Midbrain (tissue), 1 donor: ENCODE measurements at regions not wholly inside any gene's neighbourhood (a gene's known extent, or its start where the extent isn't known, plus 50 kb on each side); places are given as distances from the start of the nearest gene placed in this dataset.

Experiments
- DNase-seq: peaks from one replicate; lab custom pipeline; 2025; lab: John Stamatoyannopoulos, UW

DNA sequence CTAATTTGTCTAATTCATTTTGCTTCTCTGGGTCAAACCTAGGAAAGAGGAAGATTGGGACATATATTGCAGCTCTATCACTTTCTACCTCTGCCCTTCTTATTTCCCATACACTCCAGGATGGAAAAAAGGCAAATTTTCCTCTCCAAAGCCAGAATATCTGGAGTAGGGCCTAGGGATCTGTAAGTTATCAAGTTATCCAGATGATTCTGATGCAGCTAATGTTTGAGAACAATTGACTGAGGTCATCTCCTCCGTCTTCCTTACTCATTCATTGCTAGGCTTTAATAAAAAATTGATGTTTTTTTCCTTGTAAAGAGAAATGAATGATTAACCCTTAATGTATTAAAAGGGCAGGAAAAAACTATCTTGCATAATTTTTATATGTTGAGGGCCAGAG lies 211.9 kb upstream of the GLI3 start:
- no peak for DNase-seq

DNA sequence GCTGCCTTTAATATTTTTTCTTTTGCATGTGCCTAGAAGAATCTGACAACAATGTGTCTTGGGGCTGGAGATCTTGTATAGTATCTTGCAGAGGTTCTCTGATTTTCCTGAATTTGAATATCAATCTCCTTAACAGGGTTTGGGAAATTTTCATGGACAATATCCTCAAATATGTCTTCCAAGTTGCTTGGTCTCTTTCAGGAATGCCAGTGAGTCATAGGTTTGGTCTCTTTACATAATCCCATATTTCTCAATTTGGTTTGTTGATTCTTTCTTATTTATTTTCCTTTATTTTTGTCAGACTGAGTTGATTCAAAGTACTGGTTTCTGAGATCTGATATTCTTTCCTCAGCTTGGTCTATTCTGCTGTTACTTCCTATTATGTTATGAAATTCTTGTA lies 208.7 kb upstream of the GLI3 start:
- DNase-seq = no peak

GRCh38 chr7:42440951-42441350 lies 203.9 kb upstream of the GLI3 start:
- no peak for DNase-seq

GRCh38 chr7:42432644-42433043 lies 195.6 kb upstream of the GLI3 start:
- no peak for DNase-seq

- DNase-seq = no peak
Measured at GRCh38 chr7:42431873-42432272, 194.9 kb upstream of the GLI3 start.

DNA sequence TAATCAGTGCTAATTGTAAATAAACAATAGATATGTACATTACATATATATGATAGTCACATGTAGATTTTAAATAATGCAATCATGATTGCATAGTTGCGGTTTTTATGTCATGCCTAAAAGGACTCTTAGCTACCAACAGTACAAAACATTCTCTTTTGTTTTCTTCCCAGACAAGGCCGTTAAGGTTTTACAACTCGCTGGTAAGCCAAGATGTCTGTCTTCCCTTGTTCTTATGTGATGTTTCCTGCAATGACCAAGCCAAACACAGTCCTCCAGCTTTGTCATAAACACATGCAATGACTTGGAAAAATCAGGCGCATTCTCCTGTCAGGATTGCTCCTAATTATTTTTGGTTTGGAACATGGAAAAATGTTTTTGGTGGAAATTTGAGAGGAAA lies 192.3 kb upstream of the GLI3 start:
- DNase-seq = no peak

GRCh38 chr7:42426163-42426562 lies 189.2 kb upstream of the GLI3 start:
- no peak for DNase-seq

DNA sequence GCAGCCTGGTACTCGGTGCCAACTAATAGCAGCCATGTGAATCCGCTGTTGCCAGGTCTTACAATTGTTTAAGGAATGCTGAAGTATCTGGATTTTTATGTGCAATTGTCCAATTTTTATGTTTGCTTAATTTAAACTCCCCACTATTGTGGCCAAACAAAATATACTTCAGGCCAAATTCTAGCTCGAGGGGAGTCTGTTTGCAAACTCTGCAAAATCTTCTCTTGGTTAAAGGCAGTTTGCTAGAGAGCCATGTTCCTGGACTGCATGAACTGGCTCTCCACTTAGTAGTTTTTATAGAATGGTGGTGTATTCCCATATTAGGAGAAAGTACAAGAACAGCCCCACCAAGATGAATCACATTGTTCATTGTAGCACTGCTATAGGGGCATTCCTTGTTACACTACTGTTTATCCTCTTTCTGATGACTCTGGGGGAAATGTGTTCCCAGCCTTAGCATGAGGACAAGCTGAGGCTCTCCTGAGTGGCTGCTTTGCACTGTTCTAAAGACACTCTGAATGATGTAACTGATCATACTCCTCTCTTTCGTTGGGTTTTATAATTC lies 178.0 kb upstream of the GLI3 start:
- DNase-seq = no peak

GRCh38 chr7:42414028-42414427 lies 177.0 kb upstream of the GLI3 start:
- DNase-seq = no peak

DNA sequence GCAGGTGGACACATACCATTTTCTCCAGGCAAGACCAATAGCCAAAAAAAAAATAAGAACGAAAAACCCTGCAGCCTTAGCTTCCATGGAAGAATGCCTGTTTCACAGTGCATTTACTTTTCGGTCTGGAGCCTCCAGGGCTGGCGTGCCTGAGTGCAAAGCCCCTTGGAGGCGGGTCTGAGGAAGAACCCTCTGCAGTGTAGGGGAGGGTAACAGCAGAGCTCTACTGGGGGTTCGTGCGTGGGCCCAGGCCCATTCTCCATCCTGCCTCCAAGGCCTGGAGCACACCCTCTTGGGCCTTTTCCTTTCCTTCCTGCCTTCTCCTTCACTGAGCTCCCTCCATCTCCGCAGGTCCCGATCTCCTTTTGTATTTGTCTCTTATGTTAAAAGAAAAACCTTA lies 172.3 kb upstream of the GLI3 start:
- DNase-seq = no peak

- no peak for DNase-seq
Measured at GRCh38 chr7:42407833-42408232, 170.8 kb upstream of the GLI3 start.

- no peak for DNase-seq
Measured at GRCh38 chr7:42407021-42407710, 170.2 kb upstream of the GLI3 start.

DNA sequence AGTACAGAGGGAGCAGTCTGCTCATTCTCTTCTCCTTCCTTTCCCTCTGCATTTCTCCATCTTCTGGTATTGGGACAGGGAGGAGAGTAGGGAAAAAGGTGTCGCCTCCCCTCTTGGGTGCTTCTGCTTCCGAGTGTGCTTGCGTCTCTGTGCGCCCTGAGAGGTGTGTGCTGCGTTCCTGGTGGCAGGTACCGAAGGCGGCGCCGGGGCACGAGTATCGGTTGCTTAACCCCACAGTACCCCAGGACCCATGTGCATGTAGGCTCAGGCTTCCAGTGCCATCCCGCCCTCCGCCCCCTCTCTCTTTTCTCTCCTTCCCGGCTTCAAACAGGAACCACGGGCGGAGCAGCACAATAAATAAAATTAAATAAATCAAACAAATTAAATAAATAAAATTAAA lies 169.3 kb upstream of the GLI3 start:
- DNase-seq = no peak

DNA sequence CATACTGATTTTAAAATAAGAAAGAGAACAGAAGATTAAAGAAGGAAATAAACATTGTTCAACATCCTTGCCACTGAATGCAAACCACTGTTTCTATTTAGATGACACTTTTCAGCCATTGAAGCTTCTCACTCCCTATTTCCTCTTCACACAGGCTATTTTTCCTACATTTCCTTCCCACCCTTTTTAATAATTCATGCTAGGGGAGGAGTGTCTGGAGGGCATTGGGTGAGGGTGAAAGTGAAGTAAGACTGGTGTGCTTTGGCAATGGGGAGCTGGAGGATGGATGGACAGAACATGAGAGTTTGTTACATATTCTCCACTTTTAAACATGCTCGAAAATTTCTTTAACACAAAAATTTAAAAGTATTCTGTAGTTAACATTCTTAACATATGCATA lies 168.8 kb upstream of the GLI3 start:
- DNase-seq = no peak

DNA sequence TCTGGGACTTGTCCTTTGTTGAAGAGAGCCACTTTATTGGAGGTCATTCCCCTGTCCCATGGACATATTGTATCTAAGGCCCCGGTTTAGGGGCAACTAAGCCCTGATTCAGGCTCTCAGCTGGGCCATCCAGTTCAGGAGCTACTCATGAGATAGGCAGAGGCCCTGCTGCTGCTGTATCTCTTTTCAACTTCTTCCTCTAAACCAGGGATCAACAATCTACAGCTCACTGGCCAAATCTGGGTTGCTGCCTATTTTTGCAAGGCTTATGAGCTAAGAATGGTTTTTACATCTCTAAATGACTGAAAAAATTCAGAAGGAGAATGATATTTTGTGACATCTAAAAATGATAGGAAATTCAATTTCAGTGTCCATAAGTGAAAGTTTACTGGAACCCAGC lies 166.8 kb upstream of the GLI3 start:
- DNase-seq = no peak

GRCh38 chr7:42400961-42401360 lies 164.0 kb upstream of the GLI3 start:
- DNase-seq = no peak

DNA sequence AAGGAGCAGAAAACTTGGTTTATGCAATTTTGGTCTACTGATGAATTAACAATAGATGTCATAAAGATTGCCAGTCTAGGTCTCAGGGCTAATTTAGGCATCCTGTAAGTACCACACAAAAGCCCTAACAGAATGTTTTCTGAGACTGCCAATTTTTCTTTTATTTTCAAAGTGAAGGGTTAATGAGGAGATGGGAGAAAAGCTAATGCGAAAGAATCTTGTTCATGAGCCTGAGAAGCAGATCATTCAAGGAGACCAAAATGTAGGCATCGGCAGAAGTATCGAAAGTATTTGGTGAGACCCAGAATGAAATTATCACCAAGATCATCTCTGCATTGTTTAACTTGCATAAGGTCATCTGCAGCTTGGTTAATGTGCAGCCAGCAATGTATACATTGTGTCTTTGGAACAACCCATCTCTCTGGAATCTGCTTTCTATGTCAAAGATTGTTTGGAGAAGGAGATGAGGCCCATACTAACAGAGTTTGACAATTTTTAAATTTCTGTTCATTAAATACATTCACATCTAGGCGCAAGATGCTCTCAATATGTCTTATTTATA lies 163.3 kb upstream of the GLI3 start:
- DNase-seq = no peak

DNA sequence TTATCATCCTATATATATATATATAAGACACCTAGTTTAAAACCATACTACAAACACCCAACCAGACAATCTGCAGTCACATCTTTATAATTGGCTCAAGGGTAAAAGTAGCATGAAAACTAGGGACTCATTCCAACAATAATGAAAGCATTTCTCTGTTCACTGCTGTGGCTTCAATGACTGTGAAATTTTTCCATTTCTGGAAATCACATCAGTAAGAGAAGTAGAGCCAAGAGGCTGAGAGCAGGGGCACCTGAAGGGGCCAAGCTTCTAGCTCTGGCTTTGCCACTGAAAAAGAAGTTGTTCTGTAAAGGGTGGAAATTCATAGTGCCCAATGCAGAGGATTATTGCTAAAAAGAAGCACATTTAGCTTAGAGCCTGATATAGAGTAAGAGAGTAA lies 158.6 kb upstream of the GLI3 start:
- DNase-seq = no peak

DNA sequence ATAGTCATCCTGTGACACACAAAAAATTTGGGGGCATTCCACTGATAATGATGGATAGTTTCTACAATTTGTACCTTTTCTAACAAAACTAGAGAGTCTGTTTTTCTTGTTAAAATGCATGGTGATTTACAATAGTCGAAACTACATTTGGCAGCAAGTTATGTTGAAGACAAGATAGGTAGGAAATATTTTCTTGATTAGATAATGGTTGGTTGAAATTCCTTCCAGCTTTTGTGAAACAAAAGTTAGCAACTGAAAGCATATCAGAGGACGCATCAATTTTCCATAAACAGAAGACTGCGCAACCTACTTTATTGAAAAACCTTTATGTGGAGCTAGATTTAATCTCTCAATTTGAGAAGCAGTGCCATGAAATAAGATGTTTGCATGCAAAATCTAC lies 155.8 kb upstream of the GLI3 start:
- DNase-seq = no peak

DNA sequence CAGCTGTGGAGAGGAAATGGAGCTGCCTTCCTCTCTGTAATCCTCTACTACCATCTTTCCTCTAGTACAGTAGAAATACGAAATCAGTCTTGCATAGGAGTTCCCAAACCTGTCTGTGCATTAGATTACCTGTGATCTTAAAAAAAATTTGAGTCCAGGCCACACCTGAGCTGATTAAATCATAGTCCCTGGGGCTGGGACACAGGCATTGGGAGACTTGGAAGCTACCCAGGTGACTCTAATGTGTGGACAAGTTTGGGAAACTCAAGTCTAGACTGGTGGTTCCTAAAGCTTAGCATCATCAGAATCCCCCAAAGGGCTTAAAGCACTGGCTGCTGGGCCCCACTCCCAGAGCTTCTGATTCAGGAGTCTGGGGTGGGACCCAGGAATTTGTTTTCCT lies 152.7 kb upstream of the GLI3 start:
- no peak for DNase-seq

DNA sequence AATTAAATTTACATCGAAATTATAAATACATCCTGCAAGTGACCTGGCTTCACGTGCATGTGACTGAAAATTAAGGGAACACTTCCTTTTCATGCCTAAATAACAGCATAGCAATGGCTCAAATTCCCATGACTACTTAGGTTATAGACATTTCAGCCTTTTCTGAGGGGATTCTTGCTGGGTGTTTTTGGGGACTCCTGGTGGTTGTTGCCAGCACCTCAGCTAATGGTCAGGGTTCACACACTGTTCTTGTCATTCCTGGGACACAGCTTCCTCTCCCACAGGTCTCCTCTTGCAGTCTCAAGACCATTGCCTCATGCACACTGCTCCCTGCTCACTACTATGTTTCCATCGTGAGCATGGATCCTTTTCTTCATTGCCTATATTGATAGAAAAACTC lies 148.9 kb upstream of the GLI3 start:
- DNase-seq = no peak

- no peak for DNase-seq
Measured at GRCh38 chr7:42381161-42381560, 144.2 kb upstream of the GLI3 start.

DNA sequence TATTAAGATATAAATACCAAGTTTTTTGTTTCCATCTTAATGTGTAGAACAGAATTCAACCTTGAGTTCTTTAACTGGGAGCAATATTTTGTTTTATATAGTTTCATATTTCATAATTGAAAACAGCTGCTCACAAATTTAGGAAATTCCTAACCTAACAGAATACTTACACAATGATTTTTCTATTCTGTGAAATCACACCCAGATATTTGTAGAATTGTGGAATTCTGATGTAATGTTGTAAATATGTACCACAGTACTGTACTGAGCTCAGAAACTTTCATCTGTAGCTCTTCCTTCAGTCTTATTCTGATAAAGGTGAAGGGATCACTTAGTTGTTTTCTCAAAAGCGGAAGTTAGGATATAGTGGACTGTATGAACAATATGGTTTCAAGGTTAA lies 143.4 kb upstream of the GLI3 start:
- DNase-seq = no peak

DNA sequence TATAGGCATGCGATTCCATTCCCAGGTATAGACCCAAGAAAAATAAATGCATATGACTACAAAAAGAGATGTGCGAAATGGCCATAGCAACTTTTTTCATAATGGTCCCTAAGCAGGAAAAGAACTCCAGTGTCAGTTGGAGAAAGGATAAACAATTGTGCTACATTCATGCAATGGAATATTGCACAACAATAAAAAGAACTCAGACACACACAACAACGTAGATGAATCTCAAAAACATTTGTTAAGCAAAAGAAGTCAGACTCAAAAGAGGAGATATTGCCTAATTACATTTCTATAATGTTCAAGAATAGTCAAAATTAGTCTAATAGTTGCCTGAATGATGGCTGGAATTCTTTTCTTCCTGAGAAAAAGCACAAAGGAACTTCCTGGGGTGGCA lies 141.1 kb upstream of the GLI3 start:
- no peak for DNase-seq
